Left ventricle myocardium inferior (tissue), 1 donor: ENCODE measurements at regions not wholly inside any gene's neighbourhood (a gene's known extent, or its start where the extent isn't known, plus 50 kb on each side); places are given as distances from the start of the nearest gene placed in this dataset.

ENCODE experiments used
- DNase-seq: peaks from one replicate; pipeline ENCODE4 v3.0.0-alpha.2; 2020
- H3K27ac ChIP-seq: fragments of 200-600 bp; replicated peaks from 2 replicates; pipeline ENCODE4 v1.8.0; 2021
- H3K27me3 ChIP-seq: fragments of 200-600 bp; 2 replicates; pipeline ENCODE4 v1.8.0; 2021; ENCODE audit warnings: low read depth
- H3K36me3 ChIP-seq: fragments of 200-600 bp; 2 replicates; pipeline ENCODE4 v1.8.0; 2021
- H3K4me1 ChIP-seq: fragments of 200-600 bp; 2 replicates; pipeline ENCODE4 v1.8.0; 2021
- H3K4me3 ChIP-seq: fragments of 200-600 bp; 2 replicates; pipeline ENCODE4 v1.8.0; 2021; ENCODE audit warnings: mild to moderate bottlenecking, moderate library complexity
- H3K9me3 ChIP-seq: fragments of 200-600 bp; replicated peaks from 2 replicates; pipeline ENCODE4 v1.8.0; 2021
- CTCF ChIP-seq: fragments of 200-600 bp; IDR thresholded peaks from 2 replicates; pipeline ENCODE4 v1.8.0; 2021; ENCODE audit warnings: antibody characterized with exemption, mild to moderate bottlenecking, borderline replicate concordance
- intact Hi-C: fragments of 100-400 bp; cut with micrococcal nuclease; formaldehyde crosslinking; loops from one replicate; pipeline ENCODE4 v1.11.0; 2022
- donor health status: DM: no; HTN: yes; CAD: no; lungs with severe emphysema.

- Histone ChIP-seq H3K4me3 (no peak overlapping the region), H3K9me3 (no peaks in the 10 kb centered on the region), H3K36me3 (no peaks in the 10 kb centered on the region), H3K27me3 (peaks cover 4% of the 10 kb centered on the region), H3K4me1 (no peaks in the 10 kb centered on the region), H3K27ac (no peak overlapping the region)
- no peak for DNase-seq
- intact Hi-C loops = no loop called here
- TF ChIP-seq CTCF = no peak
These were observed 333.1 kb downstream of the FOXL1 start for GRCh38 chr16:86911437-86911958.

DNA sequence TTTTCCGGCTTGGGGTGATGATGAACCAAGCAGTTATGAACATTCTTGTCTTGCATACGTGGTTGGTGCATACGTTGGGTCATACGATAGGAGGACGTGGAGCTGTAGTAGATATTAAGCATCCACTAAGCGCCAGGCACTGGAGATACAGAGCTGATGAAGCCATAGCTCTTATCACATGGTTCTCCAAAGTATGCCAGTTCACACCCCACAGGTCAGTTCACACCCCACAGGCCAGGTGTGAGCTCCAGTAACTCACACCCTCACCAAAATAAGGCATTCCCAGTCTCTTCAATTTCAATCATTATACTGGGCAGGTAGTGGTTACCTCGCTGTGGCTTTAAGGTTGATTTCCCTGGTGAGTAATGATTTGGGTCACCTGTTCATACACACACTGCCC lies 335.5 kb downstream of the FOXL1 start:
- no peaks in the 10 kb centered on the region for H3K9me3 ChIP-seq
- H3K36me3 ChIP-seq = no peaks in the 10 kb centered on the region
- TF ChIP-seq CTCF = no peak
- DNase-seq = no peak
- no peaks in the 10 kb centered on the region for H3K27me3 ChIP-seq
- no peaks in the 10 kb centered on the region for H3K4me1 ChIP-seq
- H3K27ac ChIP-seq = no peak overlapping the region
- intact Hi-C loops = no loop called here
- no peak overlapping the region for H3K4me3 ChIP-seq

GRCh38 chr16:86914876-86915717 lies 336.7 kb downstream of the FOXL1 start:
- Histone ChIP-seq H3K27me3 (no peaks in the 10 kb centered on the region), H3K27ac (no peak overlapping the region), H3K4me1 (no peaks in the 10 kb centered on the region), H3K4me3 (no peak overlapping the region), H3K9me3 (peaks cover 2% of the 10 kb centered on the region), H3K36me3 (no peaks in the 10 kb centered on the region)
- no peak for DNase-seq
- intact Hi-C loops = no loop called here
- no peak for TF ChIP-seq CTCF

DNA sequence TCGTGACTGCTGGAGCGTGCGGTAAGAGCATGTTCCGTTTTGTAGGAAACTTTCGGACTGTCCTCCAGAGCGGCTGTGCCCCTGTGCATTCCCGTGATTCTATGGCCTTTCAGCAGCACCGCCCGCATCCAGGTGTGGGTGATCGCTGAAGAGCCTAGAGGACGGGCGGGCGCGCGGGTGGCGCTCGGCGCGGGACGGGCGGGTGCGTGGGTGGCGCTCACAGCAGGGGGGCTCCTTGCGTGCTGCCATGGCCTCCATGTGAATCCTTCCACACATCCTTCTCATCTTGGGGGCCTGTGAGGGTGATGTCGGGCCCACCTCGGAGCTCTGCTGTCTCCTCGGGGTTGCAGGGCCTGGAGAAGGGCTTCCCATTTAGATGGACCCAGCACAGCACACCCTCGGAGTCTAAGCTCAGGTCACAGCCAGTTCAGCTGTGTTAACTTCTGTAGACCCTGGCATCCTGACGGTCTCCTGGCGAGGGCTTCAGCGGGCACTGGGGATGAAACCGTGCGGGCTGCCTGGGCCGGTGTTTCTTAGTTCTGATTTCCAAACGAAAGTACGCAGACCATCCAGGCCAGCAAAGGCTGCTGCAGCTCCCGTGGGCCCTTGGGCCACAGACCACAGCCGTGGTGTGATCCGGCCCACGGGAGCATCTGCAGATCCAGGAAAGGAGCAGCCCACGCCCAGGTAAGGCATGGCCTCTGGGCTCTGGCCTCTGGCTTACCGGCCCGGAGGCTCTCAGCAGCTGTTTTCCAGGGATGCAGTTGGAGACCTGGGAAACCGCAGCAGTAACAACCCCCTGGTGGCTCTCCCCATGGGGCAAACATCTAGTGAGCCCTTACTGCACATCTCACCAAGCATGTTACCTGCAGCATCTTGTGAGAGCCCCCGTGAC lies 339.4 kb downstream of the FOXL1 start:
- Histone ChIP-seq H3K4me3 (no peak overlapping the region), H3K27me3 (no peaks in the 10 kb centered on the region), H3K27ac (no peak overlapping the region), H3K4me1 (no peaks in the 10 kb centered on the region), H3K9me3 (peaks cover 25% of the 10 kb centered on the region), H3K36me3 (no peaks in the 10 kb centered on the region)
- no peak for TF ChIP-seq CTCF
- no peak for DNase-seq
- intact Hi-C loops = no loop called here

DNA sequence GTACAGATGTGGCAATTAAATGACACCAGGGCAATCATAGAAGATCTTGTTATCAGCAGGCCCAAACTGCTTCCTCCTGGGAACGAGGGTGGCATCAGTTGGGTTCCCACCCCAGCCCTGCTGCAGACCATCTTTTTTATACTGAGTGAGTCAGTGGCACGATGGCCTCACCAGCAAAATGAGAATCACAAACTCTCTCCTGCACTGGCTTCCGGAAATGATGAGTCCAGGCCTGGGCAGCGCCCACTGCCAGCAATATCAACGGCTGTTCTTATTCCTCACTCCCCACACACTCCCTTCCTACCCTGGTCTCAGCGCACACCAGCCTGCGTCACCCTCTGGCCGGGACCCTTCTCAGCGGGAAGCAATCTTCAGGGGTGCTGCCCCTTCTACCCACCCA lies 340.3 kb downstream of the FOXL1 start:
- no peak for DNase-seq
- no peaks in the 10 kb centered on the region for H3K4me1 ChIP-seq
- H3K27ac ChIP-seq = no peak overlapping the region
- H3K36me3 ChIP-seq = no peaks in the 10 kb centered on the region
- peaks cover 29% of the 10 kb centered on the region for H3K9me3 ChIP-seq
- intact Hi-C loops = no loop called here
- no peak overlapping the region for H3K4me3 ChIP-seq
- no peak for TF ChIP-seq CTCF
- no peaks in the 10 kb centered on the region for H3K27me3 ChIP-seq
